HepG2 (cell line): ENCODE measurements at regions not wholly inside any gene's neighbourhood (a gene's known extent, or its start where the extent isn't known, plus 50 kb on each side); places are given as distances from the start of the nearest gene placed in this dataset.

ENCODE experiments used
- ATAC-seq: fragments of 200-7000 bp; cut with Tn5 transposase; 3 replicates; pipeline ENCODE4 v1.9.1; 2020; ENCODE audit warnings: mild to moderate bottlenecking, moderate library complexity
- BruUV-seq: library from RNA; stranded (reverse); fragments of 400-500 nt; replicated peaks from 2 replicates; lab custom pipeline; 2021; lab: Mats Ljungman, UMichigan
- CTCF ChIA-PET: fragments of 300-600 bp; formaldehyde crosslinking; extraction: SDS; loops from one replicate; lab custom pipeline; 2021; ENCODE audit warnings: low total read pairs, inconsistent platforms, low intra/inter-chr PET ratio; lab: Yijun Ruan, JAX
- POLR2A ChIA-PET: fragments of 350-600 bp; sonication (Branson Sonifier 250); formaldehyde crosslinking; loops from one replicate; lab custom pipeline; 2020; ENCODE audit warnings: antibody characterized with exemption, inconsistent platforms; lab: Yijun Ruan, JAX
- DNase-seq: peaks from one replicate; pipeline ENCODE4 v3.0.0-alpha.2; 2015; ENCODE audit warnings: low spot score
- FAIRE-seq: peaks from 3 replicates; lab custom pipeline; 2011; peaks lifted over from hg19 to GRCh38; lab: Jason Lieb, UNC
- H2AFZ ChIP-seq: one replicate; pipeline ENCODE4 v1.6.1; 2011; ENCODE audit warnings: low read length, inconsistent platforms
- H3K27ac ChIP-seq: fragments of 300-600 bp; 3 replicates; pipeline ENCODE4 v1.8.0; 2011; ENCODE audit warnings: mixed run types, mild to moderate bottlenecking, mixed read lengths, low read length, inconsistent platforms; ENCODE audit not compliant: insufficient read depth; ENCODE audit errors: extremely low read length
- H3K27me3 ChIP-seq, 2 experiments: fragments of 200-600 bp in 1 of 2; 2 replicates in 1 of 2; 3 replicates in 1 of 2; pipeline versions ENCODE4 v1.6.0 to v1.8.0; 2011; ENCODE audit warnings: low read length in 2 of 2, mild to moderate bottlenecking in 2 of 2, moderate library complexity in 2 of 2, inconsistent platforms in 1 of 2; ENCODE audit not compliant: insufficient read depth in 2 of 2, control insufficient read depth in 1 of 2
- H3K36me3 ChIP-seq, 2 experiments: fragments of 200-600 bp in 1 of 2; replicated peaks in 1 of 2; 2 replicates in 1 of 2; 3 replicates in 1 of 2; pipeline versions ENCODE4 v1.5.1 to v1.8.0; 2011; ENCODE audit warnings: low read length in 2 of 2, inconsistent platforms in 1 of 2; ENCODE audit not compliant: insufficient read depth in 2 of 2, control insufficient read depth in 1 of 2
- H3K4me1 ChIP-seq: 2 replicates; pipeline ENCODE4 v1.5.1; 2012; ENCODE audit warnings: low read length, inconsistent platforms; ENCODE audit not compliant: insufficient read depth
- H3K4me2 ChIP-seq: 2 replicates; pipeline ENCODE4 v1.6.0; 2011; ENCODE audit warnings: low read depth, low read length, inconsistent platforms
- H3K4me3 ChIP-seq, 3 experiments: fragments of 200-600 bp in 1 of 3; sonication (generic), shearing (Covaris generic) in 1 of 3; replicated peaks in 1 of 3; 2 replicates each; pipeline ENCODE4 v1.5.1; 2011 to 2016; ENCODE audit warnings: low read length in 3 of 3, inconsistent platforms in 2 of 3, low read depth in 2 of 3, mild to moderate bottlenecking in 2 of 3, control low read depth in 1 of 3, mixed read lengths in 1 of 3; ENCODE audit not compliant: insufficient read depth in 1 of 3
- H3K79me2 ChIP-seq: one replicate; pipeline ENCODE4 v1.6.1; 2011; ENCODE audit warnings: low read length, inconsistent platforms; ENCODE audit not compliant: insufficient read depth
- H3K9ac ChIP-seq: 2 replicates; pipeline ENCODE4 v1.6.0; 2011; ENCODE audit warnings: mild to moderate bottlenecking, low read depth, low read length, inconsistent platforms; ENCODE audit not compliant: insufficient read depth
- H3K9me3 ChIP-seq: 2 replicates; pipeline ENCODE4 v1.5.1; 2012; ENCODE audit warnings: mild to moderate bottlenecking, low read length
- H4K20me1 ChIP-seq: 2 replicates; pipeline ENCODE4 v1.6.0; 2011; ENCODE audit warnings: inconsistent platforms, mild to moderate bottlenecking, low read length, moderate library complexity; ENCODE audit not compliant: insufficient read depth
- CENPX ChIP-seq: sonication (generic); formaldehyde crosslinking; IDR thresholded peaks from 2 replicates; pipeline ENCODE4 v1.9.0; 2021; ENCODE audit warnings: mild to moderate bottlenecking, missing genetic modification reagents, moderate library complexity
- MIXL1 ChIP-seq: IDR thresholded peaks from 2 replicates; pipeline ENCODE4 v1.6.1; 2016
- RBFOX2 ChIP-seq: fragments of 200-400 bp; formaldehyde crosslinking; IDR thresholded peaks from 2 replicates; pipeline ENCODE4 v1.6.1; 2017; ENCODE audit warnings: low read depth, mild to moderate bottlenecking, low read length
- RXRA ChIP-seq: sonication (generic); formaldehyde crosslinking; IDR thresholded peaks from 2 replicates; pipeline ENCODE4 v1.5.1; 2020; ENCODE audit warnings: missing genetic modification reagents
- SKI ChIP-seq: fragments of 450-650 bp; IDR thresholded peaks from one replicate; pipeline ENCODE4 v1.6.1; 2018; ENCODE audit warnings: mild to moderate bottlenecking; ENCODE audit not compliant: partially characterized antibody
- SRSF9 ChIP-seq: fragments of 200-400 bp; formaldehyde crosslinking; IDR thresholded peaks from 2 replicates; pipeline ENCODE4 v1.6.1; 2018; ENCODE audit warnings: borderline replicate concordance, mild to moderate bottlenecking, low read depth, low read length; ENCODE audit not compliant: insufficient read depth, poor library complexity, severe bottlenecking
- ZFYVE20 ChIP-seq: sonication (generic); formaldehyde crosslinking; IDR thresholded peaks from 2 replicates; pipeline ENCODE4 v1.8.0; 2023; ENCODE audit warnings: low read depth, mild to moderate bottlenecking, moderate library complexity, missing genetic modification reagents, borderline replicate concordance
- ZNF839 ChIP-seq: sonication (generic); formaldehyde crosslinking; IDR thresholded peaks from 2 replicates; pipeline ENCODE4 v1.4.0; 2020; ENCODE audit warnings: missing genetic modification reagents, mild to moderate bottlenecking, borderline replicate concordance
- WGBS: methylation state at CpG from one replicate; pipeline ENCODE4 v1.1.6; 2017; ENCODE audit warnings: low lambda C conversion rate; 5-methylcytosine and 5-hydroxymethylcytosine counted together
- in situ Hi-C: cut with HindIII; loops from 2 replicates; pipeline ENCODE4 v1.10.0; 2017; ENCODE audit warnings: low pct_unique_long_range_greater_than_20kb; ENCODE audit not compliant: extremely low pct_ligation_motif_present
- intact Hi-C: fragments of 100-400 bp; cut with micrococcal nuclease; formaldehyde crosslinking; loops from one replicate; pipeline ENCODE4 v1.10.0; 2022; ENCODE audit not compliant: unreplicated experiment
- TF ChIP-seq, protein P1 (sequence below): sonication (generic); formaldehyde crosslinking; IDR thresholded peaks from 2 replicates; pipeline ENCODE4 v1.4.0; 2020; ENCODE audit warnings: mild to moderate bottlenecking, missing genetic modification reagents
- TF ChIP-seq, protein P2 (sequence below): sonication (generic); formaldehyde crosslinking; IDR thresholded peaks from 2 replicates; pipeline ENCODE4 v1.9.0; 2021; ENCODE audit warnings: missing genetic modification reagents, borderline replicate concordance
- TF ChIP-seq, protein P3 (sequence below): sonication (generic); formaldehyde crosslinking; IDR thresholded peaks from 2 replicates; pipeline ENCODE4 v1.4.0; 2020; ENCODE audit warnings: mild to moderate bottlenecking, missing genetic modification reagents
- TF ChIP-seq, protein P4 (sequence below): sonication (generic); IDR thresholded peaks from 2 replicates; pipeline ENCODE4 v1.6.1; 2016; ENCODE audit warnings: low read depth, borderline replicate concordance

DNA sequence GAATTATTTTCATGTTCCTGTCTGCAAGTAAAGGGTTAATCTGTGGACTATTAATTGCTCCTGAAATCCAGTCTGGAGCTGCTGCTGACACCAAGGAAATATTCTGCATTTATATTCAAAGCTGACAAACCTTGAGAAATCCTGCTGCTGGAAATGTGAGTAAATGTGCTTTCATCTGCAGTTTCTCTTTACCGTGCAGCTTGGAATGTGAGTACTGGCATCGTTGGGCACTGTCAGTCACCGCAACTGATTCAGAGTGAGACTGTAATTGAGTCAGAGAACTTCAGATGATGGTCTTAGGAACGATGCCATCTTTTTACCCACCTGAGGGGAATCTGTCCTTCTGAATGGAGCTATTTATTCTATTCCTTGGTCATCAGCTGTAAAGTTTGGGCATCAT lies 420.6 kb downstream of the SIPA1L2 start:
- 25% methylated on average over 1 of the region's 4 CpGs for WGBS
- no peak overlapping the region for H3K9ac ChIP-seq
- no TSS peak for BruUV-seq
- intact Hi-C loops = no loop called here
- no peaks in the 10 kb centered on the region for H3K79me2 ChIP-seq
- FAIRE-seq = no peak
- no peaks in the 10 kb centered on the region for H3K36me3 ChIP-seq
- CTCF ChIA-PET = no interaction called here
- H4K20me1 ChIP-seq = no peaks in the 10 kb centered on the region
- POLR2A ChIA-PET = no interaction called here
- peaks cover 0 to 3% of the 10 kb centered on the region in 2 experiments; a peak in 1 of 5 replicates for H3K27me3 ChIP-seq
- no peak overlapping the region for H3K4me3 ChIP-seq
- no peaks in the 10 kb centered on the region for H3K4me1 ChIP-seq
- H2AFZ ChIP-seq = no peak overlapping the region
- in situ Hi-C loops = no loop called here
- ATAC-seq = no peak
- H3K9me3 ChIP-seq = no peaks in the 10 kb centered on the region
- no peak overlapping the region for H3K27ac ChIP-seq
- no peak for DNase-seq
- H3K4me2 ChIP-seq = no peak overlapping the region
- TF ChIP-seq ZFYVE20 (CRISPR knock-in tag) (no peak), RXRA (CRISPR knock-in tag) (no peak), ZNF839 (no peak), SKI (no peak), SRSF9 (no peak), MIXL1 (CRISPR knock-in tag) (no peak), RBFOX2 (no peak), CENPX (no peak)
- TF ChIP-seq, protein P1, sequence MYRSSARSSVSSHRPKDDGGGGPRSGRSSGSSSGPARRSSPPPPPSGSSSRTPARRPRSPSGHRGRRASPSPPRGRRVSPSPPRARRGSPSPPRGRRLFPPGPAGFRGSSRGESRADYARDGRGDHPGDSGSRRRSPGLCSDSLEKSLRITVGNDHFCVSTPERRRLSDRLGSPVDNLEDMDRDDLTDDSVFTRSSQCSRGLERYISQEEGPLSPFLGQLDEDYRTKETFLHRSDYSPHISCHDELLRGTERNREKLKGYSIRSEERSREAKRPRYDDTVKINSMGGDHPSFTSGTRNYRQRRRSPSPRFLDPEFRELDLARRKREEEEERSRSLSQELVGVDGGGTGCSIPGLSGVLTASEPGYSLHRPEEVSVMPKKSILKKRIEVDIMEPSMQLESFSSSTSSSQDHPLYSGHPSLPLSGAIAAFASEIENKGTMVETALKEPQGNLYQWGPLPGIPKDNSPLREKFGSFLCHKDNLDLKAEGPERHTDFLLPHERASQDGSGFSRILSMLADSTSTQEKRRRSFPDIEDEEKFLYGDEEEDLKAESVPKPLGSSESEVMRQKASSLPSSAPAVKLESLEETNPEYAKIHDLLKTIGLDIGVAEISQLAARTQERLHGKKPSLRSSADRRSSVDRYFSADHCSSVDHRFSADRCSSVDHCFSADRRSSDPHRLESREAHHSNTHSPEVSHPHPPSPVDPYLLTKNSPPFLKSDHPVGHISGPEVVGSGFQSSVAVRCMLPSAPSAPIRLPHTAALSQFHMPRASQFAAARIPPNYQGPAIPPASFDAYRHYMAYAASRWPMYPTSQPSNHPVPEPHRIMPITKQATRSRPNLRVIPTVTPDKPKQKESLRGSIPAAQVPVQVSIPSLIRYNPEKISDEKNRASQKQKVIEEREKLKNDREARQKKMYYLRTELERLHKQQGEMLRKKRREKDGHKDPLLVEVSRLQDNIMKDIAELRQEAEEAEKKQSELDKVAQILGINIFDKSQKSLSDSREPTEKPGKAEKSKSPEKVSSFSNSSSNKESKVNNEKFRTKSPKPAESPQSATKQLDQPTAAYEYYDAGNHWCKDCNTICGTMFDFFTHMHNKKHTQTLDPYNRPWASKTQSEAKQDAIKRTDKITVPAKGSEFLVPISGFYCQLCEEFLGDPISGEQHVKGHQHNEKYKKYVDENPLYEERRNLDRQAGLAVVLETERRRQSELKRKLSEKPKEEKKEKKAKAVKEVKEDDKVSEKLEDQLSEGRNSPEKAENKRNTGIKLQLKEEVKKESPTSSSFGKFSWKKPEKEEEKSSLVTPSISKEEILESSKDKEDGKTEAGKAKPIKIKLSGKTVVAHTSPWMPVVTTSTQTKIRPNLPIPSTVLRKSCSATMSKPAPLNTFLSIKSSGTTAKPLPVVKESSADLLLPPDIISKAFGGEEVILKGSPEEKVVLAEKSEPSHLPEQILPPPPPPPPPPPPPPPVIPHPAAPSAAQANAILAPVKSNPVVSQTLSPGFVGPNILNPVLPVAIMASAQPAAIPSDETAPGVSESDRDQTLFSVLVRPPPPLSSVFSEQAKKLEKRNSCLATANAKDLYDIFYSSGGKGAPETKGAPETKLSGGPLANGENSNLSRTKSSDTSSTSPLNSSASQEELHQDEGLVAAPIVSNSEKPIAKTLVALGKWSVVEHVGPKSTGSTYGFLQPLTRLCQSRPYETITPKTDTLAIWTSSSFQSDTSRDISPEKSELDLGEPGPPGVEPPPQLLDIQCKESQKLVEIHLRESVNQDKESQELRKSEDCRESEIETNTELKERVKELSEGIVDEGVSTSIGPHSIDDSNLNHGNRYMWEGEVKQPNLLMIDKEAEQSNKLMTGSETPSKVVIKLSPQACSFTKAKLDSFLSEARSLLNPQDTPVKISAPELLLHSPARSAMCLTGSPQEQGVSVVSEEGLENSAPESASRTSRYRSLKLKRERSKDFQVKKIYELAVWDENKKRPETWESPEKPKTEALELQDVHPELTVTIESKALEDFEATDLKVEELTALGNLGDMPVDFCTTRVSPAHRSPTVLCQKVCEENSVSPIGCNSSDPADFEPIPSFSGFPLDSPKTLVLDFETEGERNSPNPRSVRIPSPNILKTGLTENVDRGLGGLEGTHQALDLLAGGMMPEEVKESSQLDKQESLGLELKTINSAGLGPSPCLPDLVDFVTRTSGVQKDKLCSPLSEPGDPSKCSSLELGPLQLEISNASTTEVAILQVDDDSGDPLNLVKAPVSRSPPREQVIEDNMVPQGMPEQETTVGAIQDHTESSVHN (CRISPR knock-in tag) = no peak
- TF ChIP-seq, protein P2, sequence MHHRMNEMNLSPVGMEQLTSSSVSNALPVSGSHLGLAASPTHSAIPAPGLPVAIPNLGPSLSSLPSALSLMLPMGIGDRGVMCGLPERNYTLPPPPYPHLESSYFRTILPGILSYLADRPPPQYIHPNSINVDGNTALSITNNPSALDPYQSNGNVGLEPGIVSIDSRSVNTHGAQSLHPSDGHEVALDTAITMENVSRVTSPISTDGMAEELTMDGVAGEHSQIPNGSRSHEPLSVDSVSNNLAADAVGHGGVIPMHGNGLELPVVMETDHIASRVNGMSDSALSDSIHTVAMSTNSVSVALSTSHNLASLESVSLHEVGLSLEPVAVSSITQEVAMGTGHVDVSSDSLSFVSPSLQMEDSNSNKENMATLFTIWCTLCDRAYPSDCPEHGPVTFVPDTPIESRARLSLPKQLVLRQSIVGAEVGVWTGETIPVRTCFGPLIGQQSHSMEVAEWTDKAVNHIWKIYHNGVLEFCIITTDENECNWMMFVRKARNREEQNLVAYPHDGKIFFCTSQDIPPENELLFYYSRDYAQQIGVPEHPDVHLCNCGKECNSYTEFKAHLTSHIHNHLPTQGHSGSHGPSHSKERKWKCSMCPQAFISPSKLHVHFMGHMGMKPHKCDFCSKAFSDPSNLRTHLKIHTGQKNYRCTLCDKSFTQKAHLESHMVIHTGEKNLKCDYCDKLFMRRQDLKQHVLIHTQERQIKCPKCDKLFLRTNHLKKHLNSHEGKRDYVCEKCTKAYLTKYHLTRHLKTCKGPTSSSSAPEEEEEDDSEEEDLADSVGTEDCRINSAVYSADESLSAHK (CRISPR knock-in tag) = no peak
- TF ChIP-seq, protein P3, sequence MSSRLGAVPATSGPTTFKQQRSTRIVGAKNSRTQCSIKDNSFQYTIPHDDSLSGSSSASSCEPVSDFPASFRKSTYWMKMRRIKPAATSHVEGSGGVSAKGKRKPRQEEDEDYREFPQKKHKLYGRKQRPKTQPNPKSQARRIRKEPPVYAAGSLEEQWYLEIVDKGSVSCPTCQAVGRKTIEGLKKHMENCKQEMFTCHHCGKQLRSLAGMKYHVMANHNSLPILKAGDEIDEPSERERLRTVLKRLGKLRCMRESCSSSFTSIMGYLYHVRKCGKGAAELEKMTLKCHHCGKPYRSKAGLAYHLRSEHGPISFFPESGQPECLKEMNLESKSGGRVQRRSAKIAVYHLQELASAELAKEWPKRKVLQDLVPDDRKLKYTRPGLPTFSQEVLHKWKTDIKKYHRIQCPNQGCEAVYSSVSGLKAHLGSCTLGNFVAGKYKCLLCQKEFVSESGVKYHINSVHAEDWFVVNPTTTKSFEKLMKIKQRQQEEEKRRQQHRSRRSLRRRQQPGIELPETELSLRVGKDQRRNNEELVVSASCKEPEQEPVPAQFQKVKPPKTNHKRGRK (CRISPR knock-in tag) = no peak
- TF ChIP-seq, protein P4, sequence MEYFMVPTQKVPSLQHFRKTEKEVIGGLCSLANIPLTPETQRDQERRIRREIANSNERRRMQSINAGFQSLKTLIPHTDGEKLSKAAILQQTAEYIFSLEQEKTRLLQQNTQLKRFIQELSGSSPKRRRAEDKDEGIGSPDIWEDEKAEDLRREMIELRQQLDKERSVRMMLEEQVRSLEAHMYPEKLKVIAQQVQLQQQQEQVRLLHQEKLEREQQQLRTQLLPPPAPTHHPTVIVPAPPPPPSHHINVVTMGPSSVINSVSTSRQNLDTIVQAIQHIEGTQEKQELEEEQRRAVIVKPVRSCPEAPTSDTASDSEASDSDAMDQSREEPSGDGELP = no peak
